ENCODE measurements at regions not wholly inside any gene's neighbourhood (a gene's known extent, or its start where the extent isn't known, plus 50 kb on each side); places are given as distances from the start of the nearest gene placed in this dataset.

DNA sequence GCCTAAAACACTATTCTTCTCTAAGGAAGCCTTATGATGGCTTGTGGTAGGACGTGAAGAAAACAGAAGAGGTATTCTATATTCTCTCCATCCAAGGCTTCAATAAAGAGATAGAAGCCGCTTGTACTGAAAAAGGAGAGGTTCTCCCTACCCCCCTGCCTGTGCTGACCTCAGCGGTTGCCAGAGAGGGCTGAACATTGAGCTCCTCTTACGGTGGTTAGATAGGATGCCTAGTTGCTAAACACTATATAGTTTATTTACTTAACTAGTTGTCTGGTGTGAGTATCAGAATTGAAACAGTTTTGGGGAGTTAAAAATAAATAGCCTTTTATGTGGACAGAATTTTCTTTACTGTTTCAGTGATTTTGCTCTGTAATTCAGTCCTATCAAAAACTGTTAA, 112.2 kb downstream of the TFPI2 start:
- H3K36me3 ChIP-seq, result no peaks in the 10 kb centered on the region
- intact Hi-C loops (cut with DNase I), result no loop called here
- H3K27ac ChIP-seq, result no peak overlapping the region
- no peaks in the 10 kb centered on the region for H3K4me1 ChIP-seq (replicated peaks)
- no peaks in the 10 kb centered on the region for H3K9me3 ChIP-seq
- no peak overlapping the region for H3K4me3 ChIP-seq
- no peaks in the 10 kb centered on the region for H3K27me3 ChIP-seq (replicated peaks; ENCODE audit: insufficient read depth)
- TF ChIP-seq POLR2A (IDR thresholded peaks at IDR 0.05) (no peak), POLR2AphosphoS5 (IDR thresholded peaks at IDR 0.05) (no peak)
- TF ChIP-seq, protein P1, sequence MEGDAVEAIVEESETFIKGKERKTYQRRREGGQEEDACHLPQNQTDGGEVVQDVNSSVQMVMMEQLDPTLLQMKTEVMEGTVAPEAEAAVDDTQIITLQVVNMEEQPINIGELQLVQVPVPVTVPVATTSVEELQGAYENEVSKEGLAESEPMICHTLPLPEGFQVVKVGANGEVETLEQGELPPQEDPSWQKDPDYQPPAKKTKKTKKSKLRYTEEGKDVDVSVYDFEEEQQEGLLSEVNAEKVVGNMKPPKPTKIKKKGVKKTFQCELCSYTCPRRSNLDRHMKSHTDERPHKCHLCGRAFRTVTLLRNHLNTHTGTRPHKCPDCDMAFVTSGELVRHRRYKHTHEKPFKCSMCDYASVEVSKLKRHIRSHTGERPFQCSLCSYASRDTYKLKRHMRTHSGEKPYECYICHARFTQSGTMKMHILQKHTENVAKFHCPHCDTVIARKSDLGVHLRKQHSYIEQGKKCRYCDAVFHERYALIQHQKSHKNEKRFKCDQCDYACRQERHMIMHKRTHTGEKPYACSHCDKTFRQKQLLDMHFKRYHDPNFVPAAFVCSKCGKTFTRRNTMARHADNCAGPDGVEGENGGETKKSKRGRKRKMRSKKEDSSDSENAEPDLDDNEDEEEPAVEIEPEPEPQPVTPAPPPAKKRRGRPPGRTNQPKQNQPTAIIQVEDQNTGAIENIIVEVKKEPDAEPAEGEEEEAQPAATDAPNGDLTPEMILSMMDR (IDR thresholded peaks at IDR 0.05), result no peak
- WGBS, result 82% methylated on average over 4 of the region's 4 CpGs
- DNase-seq (ENCODE audit: low spot score), result no peak

DNA sequence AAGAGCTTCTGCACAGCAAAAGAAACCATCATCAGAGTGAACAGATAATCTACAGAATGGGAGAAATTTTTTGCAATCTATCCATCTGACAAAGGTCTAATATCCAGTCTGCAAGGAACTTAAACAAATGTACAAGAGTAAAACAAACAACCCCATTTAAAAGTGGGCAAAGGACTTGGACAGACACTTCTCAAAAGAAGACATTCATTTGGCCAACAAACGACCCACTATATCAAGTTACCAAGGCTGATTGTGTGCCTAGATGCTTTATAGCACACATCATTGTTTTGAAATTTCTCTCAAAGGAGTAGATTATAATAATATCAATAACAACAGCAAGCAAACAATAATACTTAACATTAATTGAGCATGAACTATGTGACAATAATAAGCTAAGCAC, 117.1 kb downstream of the TFPI2 start:
- no peaks in the 10 kb centered on the region for H3K9me3 ChIP-seq
- TF ChIP-seq, protein P1 (IDR thresholded peaks at IDR 0.05), result no peak
- TF ChIP-seq POLR2AphosphoS5 (IDR thresholded peaks at IDR 0.05) (no peak), POLR2A (IDR thresholded peaks at IDR 0.05) (no peak)
- H3K36me3 ChIP-seq, result no peaks in the 10 kb centered on the region
- no peaks in the 10 kb centered on the region for H3K27me3 ChIP-seq (replicated peaks; ENCODE audit: insufficient read depth)
- H3K4me3 ChIP-seq, result no peak overlapping the region
- intact Hi-C loops (cut with DNase I), result no loop called here
- H3K27ac ChIP-seq, result no peak overlapping the region
- 41% methylated on average over 1 of the region's 1 CpG for WGBS
- H3K4me1 ChIP-seq (replicated peaks), result no peaks in the 10 kb centered on the region
- DNase-seq (ENCODE audit: low spot score), result no peak

DNA sequence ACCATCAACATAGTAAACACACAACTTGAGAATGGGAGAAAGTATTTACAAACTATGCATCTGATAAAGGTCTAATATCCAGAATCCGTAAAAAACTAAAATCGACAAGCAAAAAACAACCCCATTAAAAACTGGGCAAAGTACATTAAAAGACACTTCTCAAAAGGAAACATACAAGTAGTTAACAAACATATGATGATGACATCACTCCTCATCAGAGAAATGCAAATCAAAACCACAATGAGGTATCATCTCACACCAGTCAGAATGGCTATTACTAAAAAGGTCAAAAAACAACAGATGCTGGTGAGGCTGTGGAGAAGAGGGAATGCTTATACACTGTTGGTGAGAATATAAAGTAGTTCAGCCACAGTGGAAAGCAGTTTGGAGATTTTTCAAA, 125.1 kb downstream of the TFPI2 start:
- intact Hi-C loops (cut with DNase I), result no loop called here
- TF ChIP-seq, protein P1 (IDR thresholded peaks at IDR 0.05), result no peak
- TF ChIP-seq POLR2AphosphoS5 (IDR thresholded peaks at IDR 0.05) (no peak), POLR2A (IDR thresholded peaks at IDR 0.05) (no peak)
- Histone ChIP-seq H3K27me3 (replicated peaks; ENCODE audit: insufficient read depth) (no peaks in the 10 kb centered on the region), H3K9me3 (no peaks in the 10 kb centered on the region), H3K4me1 (replicated peaks) (no peaks in the 10 kb centered on the region), H3K4me3 (no peak overlapping the region), H3K27ac (no peak overlapping the region), H3K36me3 (no peaks in the 10 kb centered on the region)
- 94% methylated on average over 2 of the region's 2 CpGs for WGBS
- DNase-seq (ENCODE audit: low spot score), result no peak

DNA sequence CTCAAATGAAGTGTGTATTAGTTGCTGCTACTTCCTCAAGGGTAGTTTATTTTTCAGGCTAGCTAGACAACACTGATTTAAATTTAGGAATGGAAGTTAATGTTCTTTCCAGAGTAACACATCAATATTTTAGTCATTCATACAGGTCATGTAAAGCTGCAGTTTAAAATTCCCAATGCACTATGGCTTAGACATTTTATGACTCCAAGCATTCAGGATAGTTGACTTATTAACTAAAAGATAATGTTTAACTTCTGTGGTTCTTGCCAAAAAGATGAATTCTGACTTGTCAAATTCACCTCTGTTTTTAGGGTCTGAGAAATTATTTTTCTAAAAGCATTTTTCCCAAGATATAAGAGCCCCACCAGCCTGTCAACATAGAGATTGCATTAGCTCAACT, 131.9 kb downstream of the TFPI2 start:
- no peak for TF ChIP-seq POLR2AphosphoS5 (IDR thresholded peaks at IDR 0.05)
- no peak for TF ChIP-seq POLR2A (IDR thresholded peaks at IDR 0.05)
- TF ChIP-seq, protein P1 (IDR thresholded peaks at IDR 0.05), result no peak
- no peaks in the 10 kb centered on the region for H3K36me3 ChIP-seq
- H3K27me3 ChIP-seq (replicated peaks; ENCODE audit: insufficient read depth), result no peaks in the 10 kb centered on the region
- H3K27ac ChIP-seq, result no peak overlapping the region
- H3K4me3 ChIP-seq, result no peak overlapping the region
- intact Hi-C loops (cut with DNase I), result no loop called here
- H3K4me1 ChIP-seq (replicated peaks), result no peaks in the 10 kb centered on the region
- DNase-seq (ENCODE audit: low spot score), result no peak
- H3K9me3 ChIP-seq, result no peaks in the 10 kb centered on the region

DNA sequence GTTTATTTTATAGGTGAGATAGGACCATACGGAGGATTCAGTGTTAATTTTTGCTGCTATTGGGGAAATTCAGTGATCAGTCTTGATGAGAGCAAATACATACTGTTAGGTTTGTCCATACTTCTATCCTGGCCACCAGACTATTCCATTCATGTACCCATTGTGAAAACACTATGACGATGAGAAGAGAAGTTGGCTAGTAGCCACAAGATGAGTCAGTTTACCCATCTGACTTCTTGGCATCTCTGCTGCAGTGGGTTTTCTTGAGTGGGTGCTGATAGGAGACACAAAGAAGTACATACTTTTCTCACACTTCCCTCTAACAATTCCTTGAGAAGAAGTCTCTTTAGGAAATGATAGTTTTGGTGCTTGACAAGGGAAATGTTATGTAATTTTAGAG, 133.1 kb downstream of the TFPI2 start:
- Histone ChIP-seq H3K36me3 (no peaks in the 10 kb centered on the region), H3K27me3 (replicated peaks; ENCODE audit: insufficient read depth) (no peaks in the 10 kb centered on the region), H3K4me3 (no peak overlapping the region), H3K9me3 (no peaks in the 10 kb centered on the region), H3K27ac (no peak overlapping the region), H3K4me1 (replicated peaks) (no peaks in the 10 kb centered on the region)
- TF ChIP-seq POLR2AphosphoS5 (IDR thresholded peaks at IDR 0.05), result no peak
- TF ChIP-seq, protein P1 (IDR thresholded peaks at IDR 0.05), result no peak
- TF ChIP-seq POLR2A (IDR thresholded peaks at IDR 0.05), result no peak
- intact Hi-C loops (cut with DNase I), result no loop called here
- no peak for DNase-seq (ENCODE audit: low spot score)
- WGBS, result 78% methylated on average over 2 of the region's 2 CpGs
